Ishikawa (cell line): ENCODE measurements at regions not wholly inside any gene's neighbourhood (a gene's known extent, or its start where the extent isn't known, plus 50 kb on each side); places are given as distances from the start of the nearest gene placed in this dataset.

Experiments
- EGR1 ChIP-seq: IDR thresholded peaks from 2 replicates; pipeline ENCODE4 v1.6.1; 2012
- EP300 ChIP-seq: IDR thresholded peaks from 2 replicates; pipeline ENCODE4 v1.6.1; 2012; ENCODE audit warnings: borderline replicate concordance
- MAX ChIP-seq: IDR thresholded peaks from 2 replicates; pipeline ENCODE4 v1.6.1; 2012
- RAD21 ChIP-seq: IDR thresholded peaks from 2 replicates; pipeline ENCODE4 v1.6.1; 2012; ENCODE audit warnings: low read depth
- TAF1 ChIP-seq: IDR thresholded peaks from 2 replicates; pipeline ENCODE4 v1.6.1; 2012; ENCODE audit warnings: low read depth, mild to moderate bottlenecking
- TCF12 ChIP-seq: IDR thresholded peaks from 2 replicates; pipeline ENCODE4 v1.6.1; 2012; ENCODE audit warnings: low read depth
- USF1 ChIP-seq: IDR thresholded peaks from 2 replicates; pipeline ENCODE4 v1.6.1; 2012

- TF ChIP-seq EGR1 (no peak), RAD21 (no peak), USF1 (no peak), MAX (no peak), TAF1 (no peak), EP300 (no peak), TCF12 (no peak)
Observed at GRCh38 chr7:73932364-73932763, 71.4 kb downstream of the TMEM270 start.
